ENCODE measurements at regions not wholly inside any gene's neighbourhood (a gene's known extent, or its start where the extent isn't known, plus 50 kb on each side); places are given as distances from the start of the nearest gene placed in this dataset.

DNA sequence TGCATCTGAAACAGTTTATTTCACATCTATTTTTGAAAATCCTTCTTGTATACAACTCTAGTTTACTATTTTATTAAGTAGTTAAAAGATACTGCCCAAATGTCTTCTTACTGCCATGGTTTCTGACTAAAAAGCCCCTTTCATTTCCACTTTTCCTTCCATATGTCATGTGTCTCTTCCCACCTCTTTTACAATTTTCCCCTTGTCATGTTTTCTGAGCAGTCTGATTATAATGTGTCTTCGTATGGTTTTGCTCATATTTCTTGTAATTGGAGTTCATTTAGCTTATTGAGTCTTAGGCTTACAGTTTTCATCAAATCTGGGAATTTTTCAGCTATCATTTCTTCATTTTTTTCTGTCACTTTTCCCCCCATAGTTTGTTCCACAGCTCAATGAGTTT lies 813.9 kb upstream of the GYPC start:
- WGBS, 5 donors, result 52 to 85% (median 67%) methylated on average over 1 of the region's 1 CpG
- intact Hi-C loops (cut with DNase I; ENCODE audit: low total_unique reads), result no loop called here

DNA sequence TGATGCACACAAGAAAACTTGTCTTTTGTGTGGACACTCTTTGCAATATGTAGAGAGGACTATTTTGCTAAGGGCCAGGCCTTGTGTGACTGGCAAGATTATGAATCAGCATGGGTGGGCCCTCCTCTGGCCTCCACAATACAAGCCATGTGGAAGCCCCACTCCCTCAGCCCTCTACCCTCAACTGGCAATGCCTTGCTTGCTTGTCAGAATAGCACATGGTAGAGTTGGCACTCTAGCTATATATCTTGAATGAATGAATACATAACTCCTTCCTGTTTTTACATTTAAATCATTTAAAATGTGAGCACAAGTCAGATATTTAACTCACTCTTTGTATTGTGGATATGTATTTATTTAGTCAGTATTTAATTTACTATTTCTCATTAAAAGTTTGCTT lies 805.4 kb upstream of the GYPC start:
- DNase-seq, result no peak
- Histone ChIP-seq H3K4me3 (no peak overlapping the region), H3K27me3 (replicated peaks in 1 of 7) (no peaks in the 10 kb centered on the region), H3K9me3 (peaks cover 0 to 4% (median 0%) of the 10 kb centered on the region in 8 donors), H3K27ac (no peak overlapping the region), H3K36me3 (no peaks in the 10 kb centered on the region), H3K4me1 (no peaks in the 10 kb centered on the region)
- intact Hi-C loops (cut with DNase I; ENCODE audit: low total_unique reads), result no loop called here
- TF ChIP-seq POLR2AphosphoS5 (IDR thresholded peaks at IDR 0.05), result no peak
- no peak for TF ChIP-seq CTCF (IDR thresholded peaks at IDR 0.05 in 8 of 11, conservative IDR thresholded peaks at IDR 0.05 in 3 of 11)
- TF ChIP-seq POLR2A (IDR thresholded peaks at IDR 0.05), result no peak

More for the DNA sequence above, 813.9 kb upstream of the GYPC start:
- no peaks in the 10 kb centered on the region for H3K27me3 ChIP-seq (replicated peaks in 1 of 7)
- H3K4me3 ChIP-seq, result no peak overlapping the region
- H3K27ac ChIP-seq, result no peak overlapping the region
- no peaks in the 10 kb centered on the region for H3K4me1 ChIP-seq
- H3K36me3 ChIP-seq, result no peaks in the 10 kb centered on the region
- H3K9me3 ChIP-seq, result no peaks in the 10 kb centered on the region
- TF ChIP-seq CTCF (IDR thresholded peaks at IDR 0.05 in 8 of 11, conservative IDR thresholded peaks at IDR 0.05 in 3 of 11), result no peak
- no peak for TF ChIP-seq POLR2A (IDR thresholded peaks at IDR 0.05)
- TF ChIP-seq POLR2AphosphoS5 (IDR thresholded peaks at IDR 0.05), result no peak
- no peak for DNase-seq

DNA sequence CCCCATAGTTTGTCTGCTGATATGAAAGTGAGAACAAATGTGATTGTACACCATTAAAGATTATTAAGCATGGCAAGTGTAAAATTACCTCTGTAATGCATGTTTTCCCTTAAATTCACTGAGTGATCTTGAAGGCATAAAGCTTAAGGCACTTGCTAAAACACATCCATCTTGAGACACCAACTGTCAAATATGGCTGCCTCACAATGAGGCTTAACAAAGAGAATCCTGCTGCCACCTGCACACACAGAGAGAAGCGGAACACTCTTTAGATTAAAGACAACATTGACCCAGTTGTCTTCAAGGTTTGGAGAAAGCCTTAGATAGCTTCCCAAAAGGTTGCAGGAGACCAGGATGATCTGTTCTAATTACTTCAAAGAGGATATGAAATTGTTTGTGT lies 803.6 kb upstream of the GYPC start:
- H3K36me3 ChIP-seq, result no peaks in the 10 kb centered on the region
- no peaks in the 10 kb centered on the region for H3K4me1 ChIP-seq
- peaks cover 0 to 4% (median 0%) of the 10 kb centered on the region in 8 donors for H3K9me3 ChIP-seq
- H3K27me3 ChIP-seq (replicated peaks in 1 of 7), result no peaks in the 10 kb centered on the region
- H3K27ac ChIP-seq, result no peak overlapping the region
- DNase-seq, result no peak
- no peak for TF ChIP-seq CTCF (IDR thresholded peaks at IDR 0.05 in 8 of 11, conservative IDR thresholded peaks at IDR 0.05 in 3 of 11)
- no peak for TF ChIP-seq POLR2AphosphoS5 (IDR thresholded peaks at IDR 0.05)
- no peak for TF ChIP-seq POLR2A (IDR thresholded peaks at IDR 0.05)
- whole genome bisulfite sequencing, 5 donors, result 70 to 91% (median 88%) methylated on average over 1 of the region's 1 CpG
- intact Hi-C loops (cut with DNase I; ENCODE audit: low total_unique reads), result no loop called here
- no peak overlapping the region for H3K4me3 ChIP-seq

GRCh38 chr2:125853626-125854025 lies 802.3 kb upstream of the GYPC start:
- no peaks in the 10 kb centered on the region for H3K27me3 ChIP-seq (replicated peaks in 1 of 7)
- no peak overlapping the region for H3K27ac ChIP-seq
- no peak for TF ChIP-seq POLR2A (IDR thresholded peaks at IDR 0.05)
- no peak for TF ChIP-seq POLR2AphosphoS5 (IDR thresholded peaks at IDR 0.05)
- TF ChIP-seq CTCF (IDR thresholded peaks at IDR 0.05 in 8 of 11, conservative IDR thresholded peaks at IDR 0.05 in 3 of 11), result no peak
- intact Hi-C loops (cut with DNase I; ENCODE audit: low total_unique reads), result no loop called here
- WGBS, 5 donors, result 87 to 99% (median 92%) methylated on average over 4 of the region's 4 CpGs
- DNase-seq, result no peak
- no peak overlapping the region for H3K4me3 ChIP-seq
- no peaks in the 10 kb centered on the region for H3K36me3 ChIP-seq
- no peaks in the 10 kb centered on the region for H3K4me1 ChIP-seq
- H3K9me3 ChIP-seq, result peaks cover 0 to 4% (median 0%) of the 10 kb centered on the region in 8 donors

Measured in spleen (tissue), 11 donors.